Smooth muscle cell (in vitro differentiated cells): ENCODE measurements at regions not wholly inside any gene's neighbourhood (a gene's known extent, or its start where the extent isn't known, plus 50 kb on each side); places are given as distances from the start of the nearest gene placed in this dataset.

Experiments
- DNase-seq: peaks from one replicate; lab custom pipeline; 2025; ENCODE audit not compliant: unreplicated experiment; lab: John Stamatoyannopoulos, UW
- H2AFZ ChIP-seq: fragments of 200-600 bp; sonication (generic); 2 replicates; pipeline ENCODE4 v1.6.0; 2016; ENCODE audit warnings: antibody characterized with exemption, low read depth, mild to moderate bottlenecking
- H3F3A ChIP-seq: fragments of 200-600 bp; sonication (generic); 2 replicates; pipeline ENCODE4 v1.6.0; 2017; ENCODE audit warnings: antibody characterized with exemption, low read depth
- H3K27ac ChIP-seq: fragments of 200-600 bp; sonication (generic); 2 replicates; pipeline ENCODE4 v1.5.1; 2016; ENCODE audit warnings: low read depth, mild to moderate bottlenecking
- H3K27me3 ChIP-seq: fragments of 200-600 bp; sonication (generic); 2 replicates; pipeline ENCODE4 v1.6.1; 2016; ENCODE audit warnings: low read depth, mild to moderate bottlenecking
- H3K36me3 ChIP-seq: fragments of 200-600 bp; sonication (generic); 2 replicates; pipeline ENCODE4 v1.5.1; 2016; ENCODE audit warnings: low read depth
- H3K4me1 ChIP-seq: fragments of 200-600 bp; sonication (generic); 2 replicates; pipeline ENCODE4 v1.5.1; 2016; ENCODE audit warnings: low read depth
- H3K4me2 ChIP-seq: fragments of 200-600 bp; sonication (generic); 2 replicates; pipeline ENCODE4 v1.6.0; 2016; ENCODE audit warnings: mild to moderate bottlenecking
- H3K4me3 ChIP-seq: fragments of 200-600 bp; sonication (generic); 2 replicates; pipeline ENCODE4 v1.5.1; 2016; ENCODE audit warnings: mild to moderate bottlenecking
- H3K79me2 ChIP-seq: fragments of 200-600 bp; sonication (generic); 2 replicates; pipeline ENCODE4 v1.6.0; 2016; ENCODE audit warnings: low read depth, mild to moderate bottlenecking
- H3K9ac ChIP-seq: fragments of 200-600 bp; sonication (generic); 2 replicates; pipeline ENCODE4 v1.6.0; 2016; ENCODE audit warnings: low read depth
- H3K9me3 ChIP-seq: fragments of 200-600 bp; sonication (generic); replicated peaks from 2 replicates; pipeline ENCODE4 v1.5.1; 2016; ENCODE audit warnings: low read depth
- H4K20me1 ChIP-seq: fragments of 200-600 bp; sonication (generic); 2 replicates; pipeline ENCODE4 v1.6.0; 2016; ENCODE audit warnings: low read depth
- CTCF ChIP-seq: fragments of 200-600 bp; sonication (generic); IDR thresholded peaks from 2 replicates; pipeline ENCODE4 v1.5.1; 2017; ENCODE audit warnings: borderline replicate concordance, mild to moderate bottlenecking, antibody characterized with exemption; ENCODE audit not compliant: insufficient read depth, poor library complexity, severe bottlenecking
- WGBS: methylation state at CpG from one replicate; pipeline ENCODE4 v1.1.7; 2016; ENCODE audit warnings: low lambda C conversion rate; 5-methylcytosine and 5-hydroxymethylcytosine counted together

GRCh38 chr17:14719942-14720341 lies 419.1 kb downstream of the HS3ST3B1 start:
- H3K9ac ChIP-seq: no peak overlapping the region
- WGBS: 96% methylated on average over 3 of the region's 3 CpGs
- H3K27ac ChIP-seq: no peak overlapping the region
- H3K79me2 ChIP-seq: no peaks in the 10 kb centered on the region
- no peaks in the 10 kb centered on the region for H3K9me3 ChIP-seq
- H3K4me1 ChIP-seq: no peaks in the 10 kb centered on the region
- no peak for DNase-seq
- H3K27me3 ChIP-seq: no peaks in the 10 kb centered on the region
- H4K20me1 ChIP-seq: no peaks in the 10 kb centered on the region
- H3K36me3 ChIP-seq: no peaks in the 10 kb centered on the region
- no peak overlapping the region for H3K4me2 ChIP-seq
- H3F3A ChIP-seq: no peaks in the 10 kb centered on the region
- no peak for TF ChIP-seq CTCF
- no peak overlapping the region for H3K4me3 ChIP-seq
- no peak overlapping the region for H2AFZ ChIP-seq

- Histone ChIP-seq H3K4me2 (no peak overlapping the region), H3F3A (no peaks in the 10 kb centered on the region), H3K79me2 (no peaks in the 10 kb centered on the region), H3K9me3 (no peaks in the 10 kb centered on the region), H3K27ac (no peak overlapping the region), H3K27me3 (no peaks in the 10 kb centered on the region), H3K9ac (no peak overlapping the region), H4K20me1 (no peaks in the 10 kb centered on the region), H3K36me3 (no peaks in the 10 kb centered on the region), H2AFZ (no peak overlapping the region), H3K4me3 (no peak overlapping the region), H3K4me1 (no peaks in the 10 kb centered on the region)
- no peak for DNase-seq
- WGBS: 90% methylated on average over 5 of the region's 5 CpGs
- no peak for TF ChIP-seq CTCF
These were observed 417.0 kb downstream of the HS3ST3B1 start for GRCh38 chr17:14717859-14718258.

GRCh38 chr17:14715561-14715960 lies 414.7 kb downstream of the HS3ST3B1 start:
- no peak overlapping the region for H3K4me2 ChIP-seq
- no peaks in the 10 kb centered on the region for H3K36me3 ChIP-seq
- no peak overlapping the region for H3K9ac ChIP-seq
- H3K4me1 ChIP-seq: no peaks in the 10 kb centered on the region
- H3K27me3 ChIP-seq: no peaks in the 10 kb centered on the region
- H4K20me1 ChIP-seq: no peaks in the 10 kb centered on the region
- H3K4me3 ChIP-seq: no peak overlapping the region
- no peaks in the 10 kb centered on the region for H3K9me3 ChIP-seq
- TF ChIP-seq CTCF: no peak
- no peak overlapping the region for H2AFZ ChIP-seq
- DNase-seq: no peak
- no peaks in the 10 kb centered on the region for H3K79me2 ChIP-seq
- no peaks in the 10 kb centered on the region for H3F3A ChIP-seq
- H3K27ac ChIP-seq: no peak overlapping the region

GRCh38 chr17:14712611-14713021 lies 411.7 kb downstream of the HS3ST3B1 start:
- no peaks in the 10 kb centered on the region for H3K9me3 ChIP-seq
- H3K27me3 ChIP-seq: no peaks in the 10 kb centered on the region
- no peaks in the 10 kb centered on the region for H4K20me1 ChIP-seq
- no peak overlapping the region for H3K4me2 ChIP-seq
- no peak overlapping the region for H3K27ac ChIP-seq
- no peaks in the 10 kb centered on the region for H3K79me2 ChIP-seq
- H3K4me3 ChIP-seq: no peak overlapping the region
- no peaks in the 10 kb centered on the region for H3F3A ChIP-seq
- TF ChIP-seq CTCF: no peak
- WGBS: 86% methylated on average over 1 of the region's 1 CpG
- no peaks in the 10 kb centered on the region for H3K36me3 ChIP-seq
- H3K4me1 ChIP-seq: no peaks in the 10 kb centered on the region
- DNase-seq: no peak
- H2AFZ ChIP-seq: no peak overlapping the region
- no peak overlapping the region for H3K9ac ChIP-seq
